Stimulated activated CD4-positive, alpha-beta T cell treated with anti-CD3 and anti-CD28 coated beads, Interleukin-12 subunit alpha, Interleukin-12 subunit beta, amount 100 ng/mL, for 48 hours (primary cell): ENCODE measurements at regions not wholly inside any gene's neighbourhood (a gene's known extent, or its start where the extent isn't known, plus 50 kb on each side); places are given as distances from the start of the nearest gene placed in this dataset.

Source experiments
- DNase-seq, 3 donors: peaks; one replicate each; pipeline ENCODE4 v3.0.0-alpha.2; 2020; ENCODE audit warnings: low read depth in 2 of 3, low spot score in 1 of 3

DNA sequence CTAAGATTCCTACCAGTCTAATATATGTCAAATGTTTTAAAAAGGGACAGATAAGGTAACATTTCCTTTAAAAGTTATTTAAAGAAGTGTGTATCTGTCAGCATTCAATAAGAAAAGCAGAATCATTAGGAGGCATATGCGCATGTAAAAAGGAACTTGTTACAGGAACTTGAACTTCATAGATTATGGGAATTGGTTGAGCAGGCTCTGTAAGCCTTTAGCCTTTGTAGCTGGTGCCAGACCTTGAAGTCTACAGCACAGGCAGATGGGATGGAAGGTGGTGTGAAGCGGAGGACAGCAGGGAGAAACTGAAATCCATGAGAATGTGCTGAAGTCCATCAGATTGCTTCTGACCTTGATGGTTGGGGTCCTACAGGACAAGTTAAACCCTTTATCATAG is 138.3 kb upstream of the ST6GAL2 start:
- no peak for DNase-seq

DNA sequence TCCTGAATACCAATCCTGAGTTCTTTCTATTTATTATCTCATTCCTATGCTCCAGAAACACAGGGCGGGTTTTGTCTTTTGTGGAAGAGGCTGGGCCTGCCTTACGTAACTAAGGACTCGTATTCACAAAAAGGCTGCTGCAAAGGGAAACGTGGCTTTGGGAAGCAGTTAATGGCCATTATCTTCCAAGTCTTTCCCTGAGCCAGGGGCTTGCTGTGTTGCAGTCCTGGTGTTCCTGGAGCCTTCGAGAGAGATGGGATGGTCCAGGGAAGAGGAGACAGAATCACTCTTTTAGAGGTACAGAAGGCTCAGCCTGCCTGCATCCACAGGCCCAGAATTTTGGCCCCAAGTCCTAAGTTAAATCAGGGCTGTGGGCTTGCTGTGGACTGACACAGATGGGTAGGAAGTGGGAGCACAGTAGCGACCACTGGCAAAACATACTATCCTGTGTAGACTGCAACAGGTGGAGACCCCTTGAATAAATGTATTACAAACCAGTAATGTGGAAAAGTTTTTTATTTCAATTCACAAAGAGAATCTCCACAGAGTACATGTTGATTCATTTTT is 139.4 kb upstream of the ST6GAL2 start:
- DNase-seq: no peak

DNA sequence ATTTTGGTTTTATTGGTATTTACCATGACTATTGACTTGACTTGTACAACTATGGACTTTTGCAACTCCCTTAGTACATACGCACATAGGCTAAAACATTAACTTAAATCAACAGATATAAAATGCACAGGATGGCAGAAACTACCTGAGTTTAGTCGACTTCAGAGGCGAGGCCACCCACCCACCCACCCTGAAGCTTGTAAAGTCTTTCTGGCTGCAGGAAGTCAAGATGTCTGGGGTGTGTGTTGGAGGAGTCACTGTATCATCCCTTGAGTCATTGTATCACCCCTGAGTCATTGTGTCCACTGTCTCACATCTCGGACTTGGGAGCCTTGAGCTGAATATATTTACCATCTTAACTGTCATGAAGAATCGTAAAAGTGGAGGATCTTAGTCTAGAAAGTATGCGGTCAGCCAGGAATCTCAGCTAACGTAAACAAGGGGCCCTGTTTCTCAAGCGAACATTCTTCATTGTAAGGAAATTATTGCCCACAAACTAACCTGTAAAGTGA is 140.0 kb upstream of the ST6GAL2 start:
- no peak for DNase-seq

DNA sequence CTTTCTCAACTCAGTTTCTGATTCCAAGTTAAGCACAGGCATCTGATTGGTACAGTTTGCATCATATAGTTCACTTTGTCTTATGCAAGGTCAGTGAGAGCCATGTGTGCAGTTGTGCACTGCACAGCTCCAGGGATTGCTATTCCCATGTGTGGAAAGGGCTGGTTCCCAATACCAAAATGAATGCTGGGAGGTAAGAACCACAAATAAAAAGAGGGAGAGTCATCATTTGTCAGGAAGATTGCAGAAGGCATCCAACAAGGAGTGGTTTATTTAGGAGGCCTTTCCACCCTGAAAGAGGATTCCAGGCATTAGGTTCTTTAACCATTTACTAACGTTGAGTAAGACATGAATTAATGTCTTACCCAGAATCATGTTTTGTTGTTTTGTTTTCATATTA is 141.2 kb upstream of the ST6GAL2 start:
- no peak for DNase-seq

DNA sequence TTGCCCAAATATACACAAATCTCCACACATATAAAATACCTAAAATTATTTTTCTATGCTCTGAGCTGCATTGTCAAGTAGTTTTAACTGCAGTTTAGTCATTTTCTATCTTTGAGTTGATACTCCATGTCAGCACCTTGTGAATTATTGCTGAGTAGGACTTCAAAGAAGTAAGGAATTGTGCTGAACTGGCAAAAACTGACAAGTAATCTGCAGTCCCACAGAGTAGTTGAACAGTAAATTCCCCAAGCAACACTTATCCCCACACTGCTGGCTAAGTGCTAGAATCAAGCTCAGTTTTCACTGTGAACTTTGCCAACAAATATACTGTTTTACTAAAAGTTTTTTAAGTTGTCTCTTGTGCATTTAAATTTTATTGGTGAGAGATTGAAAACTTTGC is 141.8 kb upstream of the ST6GAL2 start:
- no peak for DNase-seq

DNA sequence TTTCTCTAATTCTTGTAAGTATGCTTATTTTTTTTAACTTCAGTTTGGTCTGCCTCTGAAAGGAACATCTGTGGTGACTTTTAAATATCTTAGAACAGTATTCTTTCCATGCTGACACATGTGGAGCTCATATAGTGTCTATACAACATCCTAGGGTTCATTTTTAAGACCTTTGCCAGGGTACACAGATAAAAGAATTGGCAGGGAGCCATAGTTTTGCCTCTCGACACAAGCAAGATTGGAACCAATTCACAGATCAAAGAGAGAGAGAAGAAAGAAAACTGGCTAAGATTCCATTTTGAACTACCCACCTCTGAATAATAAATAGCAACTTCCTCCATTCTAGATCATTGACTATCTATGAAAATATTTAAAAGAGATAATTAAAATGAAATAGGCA is 142.7 kb upstream of the ST6GAL2 start:
- DNase-seq: no peak

DNA sequence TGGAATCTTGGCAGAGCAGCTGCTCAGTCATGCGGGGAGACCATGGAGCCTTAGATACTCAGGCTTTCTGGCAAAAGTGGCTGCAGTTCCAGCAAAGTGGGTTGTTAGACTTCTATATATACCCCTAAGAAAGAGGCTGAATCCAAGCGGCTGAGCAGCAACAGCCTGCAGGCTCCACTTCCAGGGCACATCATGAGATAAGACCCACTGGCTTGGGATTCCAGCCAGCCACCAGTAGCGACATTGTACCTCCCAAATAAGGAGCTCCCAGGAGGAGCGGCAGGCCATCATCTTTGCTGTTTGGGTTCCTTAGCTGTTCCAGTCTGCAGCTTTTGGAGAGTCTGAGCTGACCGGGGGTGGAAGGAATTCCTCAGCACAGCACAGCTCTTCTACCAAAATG is 150.3 kb upstream of the ST6GAL2 start:
- DNase-seq: no peak

DNA sequence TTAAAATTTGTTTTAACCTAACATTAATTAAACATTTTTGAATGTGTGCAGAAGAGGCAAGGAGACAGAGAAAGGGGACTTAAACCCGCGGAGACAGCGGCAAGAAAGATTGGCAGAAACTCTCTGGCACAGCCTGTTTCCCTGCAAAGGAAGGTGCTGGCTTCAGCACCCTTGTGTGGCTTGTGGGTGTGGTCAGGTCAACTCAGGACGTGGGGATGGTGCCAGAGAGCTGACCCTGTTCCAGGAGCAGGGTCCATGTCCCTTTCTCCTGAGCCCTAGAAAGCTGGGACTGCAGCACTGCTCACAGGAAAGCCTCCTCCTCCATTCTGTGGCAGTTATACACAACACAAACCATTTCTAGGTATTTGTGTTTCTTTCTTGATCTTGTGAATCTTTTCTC is 176.2 kb upstream of the ST6GAL2 start:
- DNase-seq: no peak

DNA sequence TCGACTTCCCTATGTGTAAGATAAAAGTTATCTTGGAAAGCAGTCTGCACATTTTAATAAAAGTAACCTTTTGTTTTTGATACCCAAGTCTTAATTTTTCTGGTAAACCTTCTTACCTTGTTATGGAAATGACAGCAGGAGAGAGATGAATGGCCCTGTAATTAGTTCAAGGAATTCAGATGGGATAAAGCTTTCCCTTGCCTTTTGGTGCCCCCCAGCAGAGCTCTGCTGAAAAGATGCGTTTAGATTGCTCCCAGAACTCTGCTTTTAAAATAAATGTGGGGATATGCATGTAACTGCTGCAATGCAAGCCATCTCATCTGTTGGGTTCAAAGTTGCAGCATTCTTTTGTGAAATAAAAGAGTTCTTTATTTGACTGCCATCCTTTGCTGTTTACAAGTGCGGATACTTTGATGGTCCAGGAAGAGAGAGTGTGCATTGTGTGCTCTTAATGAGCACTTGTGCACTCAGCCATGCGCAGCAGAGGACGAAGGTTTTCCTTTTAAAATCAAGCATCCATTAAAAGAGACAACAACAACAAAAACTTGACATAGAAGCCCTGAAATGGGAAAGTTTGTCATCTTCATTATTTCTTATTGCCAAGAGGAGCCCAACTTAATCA is 176.7 kb upstream of the ST6GAL2 start:
- no peak for DNase-seq

DNA sequence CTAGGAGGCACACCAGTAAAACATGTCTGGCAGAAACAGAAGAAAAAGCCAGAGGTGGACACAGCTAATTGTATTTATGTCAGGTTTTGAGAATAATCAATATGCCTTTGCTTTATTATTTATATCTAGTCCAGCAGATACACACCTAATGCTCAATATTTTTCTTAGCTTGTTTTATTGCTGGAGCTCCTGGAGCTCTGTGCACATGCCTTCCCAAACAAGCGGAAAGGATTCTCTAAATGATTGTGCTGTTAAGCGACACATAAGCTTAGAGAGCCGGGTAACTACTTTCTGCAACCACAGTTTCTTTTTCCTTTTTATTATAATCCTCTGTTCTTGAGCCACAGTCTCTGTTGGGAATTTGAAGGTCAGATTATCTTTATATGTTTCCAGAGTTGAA is 177.3 kb upstream of the ST6GAL2 start:
- no peak for DNase-seq

DNA sequence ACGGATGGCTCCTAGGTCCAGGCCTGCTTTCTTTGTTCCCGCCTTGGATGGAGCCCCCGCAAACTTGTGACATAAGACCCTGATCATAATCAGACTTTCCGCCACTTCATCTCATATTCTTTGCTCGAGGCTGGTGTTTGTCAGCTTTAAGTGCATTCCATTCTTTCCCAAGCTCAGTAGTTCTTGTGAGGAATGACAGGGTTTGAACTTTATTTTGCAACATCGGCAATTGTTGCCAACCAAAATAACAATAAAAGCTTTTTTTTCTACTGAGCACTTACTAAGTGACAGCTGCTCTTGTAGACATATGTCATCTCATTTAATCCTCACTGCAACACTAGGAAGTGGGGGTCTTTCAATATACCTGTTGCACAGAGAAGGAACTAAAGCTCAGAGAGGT is 178.8 kb upstream of the ST6GAL2 start:
- no peak for DNase-seq

DNA sequence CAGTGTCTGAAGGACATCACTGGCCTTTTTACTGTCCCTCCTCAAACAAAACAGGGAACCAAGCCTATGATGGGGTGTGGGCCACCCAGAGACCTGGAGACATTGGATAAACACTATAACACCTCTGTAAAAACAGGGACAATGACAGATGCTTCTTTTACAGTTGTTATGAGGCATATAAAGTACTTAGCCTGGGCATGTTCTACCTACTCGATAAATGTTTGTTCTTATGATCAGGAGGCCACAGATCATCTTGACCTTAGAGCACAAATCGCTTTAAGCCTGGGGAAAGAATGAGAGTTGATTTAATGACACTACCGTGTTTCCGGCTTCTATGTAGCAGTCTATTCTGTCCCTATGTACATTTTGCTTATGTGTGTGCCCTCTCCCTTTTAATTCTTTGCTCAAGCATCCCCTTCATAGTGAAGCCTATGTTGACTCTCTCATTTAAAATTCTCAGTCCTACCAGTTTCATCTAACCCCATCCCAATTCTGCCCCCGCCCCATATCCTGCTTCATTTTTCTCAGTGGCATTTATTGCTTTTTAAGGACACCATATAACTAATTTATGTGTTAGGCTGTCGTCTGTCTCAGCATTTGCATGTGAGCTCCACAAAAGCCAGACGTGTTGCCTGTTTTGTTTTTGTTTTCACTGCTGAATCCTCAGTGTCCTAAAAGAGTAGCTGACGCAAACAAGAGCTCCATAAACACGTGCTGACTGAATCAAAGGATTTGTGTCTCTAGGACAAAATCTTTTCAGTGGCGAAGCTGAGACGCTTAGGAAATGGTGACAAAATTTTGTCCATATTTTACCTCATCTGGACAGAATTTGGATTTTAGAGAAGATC is 182.3 kb upstream of the ST6GAL2 start:
- DNase-seq: no peak

DNA sequence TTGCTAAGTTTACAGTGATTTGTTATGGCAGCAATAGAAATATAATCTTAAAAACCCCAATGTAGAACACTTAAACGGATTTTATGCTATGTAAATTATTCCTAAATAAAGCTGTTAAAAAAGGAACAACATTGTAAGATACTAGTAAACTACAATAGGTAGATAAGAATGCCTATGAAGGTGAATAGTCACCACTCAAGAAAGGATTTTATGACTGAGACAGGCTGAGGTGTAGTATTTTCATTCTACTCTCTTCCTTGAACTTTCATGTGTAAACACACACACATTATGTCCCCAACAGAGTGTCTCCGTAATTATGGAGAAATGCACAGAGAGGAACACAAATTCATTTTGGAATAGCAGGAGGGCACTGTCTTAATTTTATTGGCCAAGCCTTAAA is 183.9 kb upstream of the ST6GAL2 start:
- DNase-seq: no peak

DNA sequence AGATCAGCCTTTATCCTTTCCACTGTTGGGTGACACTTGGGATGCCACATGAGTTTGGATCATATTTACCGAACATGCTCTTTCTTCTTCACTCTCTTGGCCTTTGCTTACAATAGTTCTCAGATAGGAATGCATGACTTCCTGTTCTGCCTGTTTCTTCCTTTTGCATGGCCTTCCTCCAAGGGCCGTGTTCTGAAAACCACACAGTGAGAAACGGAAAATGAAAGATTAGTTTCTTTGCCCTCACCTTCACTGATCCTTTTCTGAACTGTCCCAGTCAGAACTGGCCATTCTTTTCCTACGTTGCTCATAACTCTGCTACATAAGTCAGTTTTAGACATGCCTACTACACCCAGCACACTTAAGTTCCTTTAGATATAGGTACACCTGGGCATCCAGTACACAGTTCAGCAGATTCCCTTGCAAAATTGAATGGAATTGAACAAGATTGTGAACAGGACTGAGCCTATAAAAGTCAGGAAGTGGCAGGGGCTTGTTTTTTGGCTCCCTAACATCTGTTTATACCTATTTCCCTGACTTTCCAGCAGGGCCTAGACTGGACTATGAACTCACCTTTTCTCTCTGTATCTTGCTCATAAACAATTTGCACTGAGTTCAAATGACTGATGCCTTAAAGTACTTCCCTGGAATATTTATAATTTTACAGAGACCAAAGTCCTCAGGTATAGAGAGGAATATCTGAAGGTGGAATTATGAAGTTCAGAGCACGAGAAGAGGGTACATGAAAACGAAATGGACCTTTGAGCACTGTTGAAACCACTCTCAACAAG is 186.4 kb upstream of the ST6GAL2 start:
- DNase-seq: no peak

DNA sequence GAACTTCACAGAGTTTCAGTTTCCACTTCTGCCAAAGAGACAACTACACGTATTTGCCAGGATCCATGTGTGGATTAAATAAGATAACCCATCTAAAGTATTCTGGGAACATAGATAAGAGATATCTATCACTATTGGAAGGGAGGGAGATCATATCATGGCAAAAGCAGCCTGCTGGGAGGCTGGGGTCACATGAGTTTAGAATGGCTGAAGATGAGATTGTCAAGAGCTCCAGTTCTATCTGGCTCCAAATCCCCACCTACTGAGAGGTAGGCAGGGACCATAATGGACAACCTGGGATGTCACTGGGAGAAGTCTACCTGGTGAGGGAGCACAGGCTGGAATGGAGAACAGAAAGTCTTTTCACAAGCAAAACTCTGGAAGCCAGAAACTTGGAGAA is 192.6 kb upstream of the ST6GAL2 start:
- DNase-seq: no peak

DNA sequence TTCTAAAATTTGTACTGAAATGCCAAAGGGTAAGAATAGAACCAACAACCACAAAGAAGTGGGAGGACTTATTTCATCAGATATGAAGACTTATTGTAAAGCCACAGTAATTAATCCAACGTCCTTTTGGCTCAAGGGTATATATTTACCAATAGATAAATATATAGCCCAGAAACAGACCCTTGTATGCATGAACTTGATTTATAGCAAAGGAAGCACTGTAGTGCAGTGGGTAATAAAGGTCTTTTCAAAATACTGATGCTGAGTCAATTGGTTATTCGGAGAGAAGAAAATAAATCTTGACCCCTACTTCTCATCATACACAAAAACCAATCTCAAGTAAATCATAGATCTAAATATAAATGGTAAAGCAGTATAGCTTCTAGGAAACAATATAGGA is 200.5 kb upstream of the ST6GAL2 start:
- DNase-seq: no peak

DNA sequence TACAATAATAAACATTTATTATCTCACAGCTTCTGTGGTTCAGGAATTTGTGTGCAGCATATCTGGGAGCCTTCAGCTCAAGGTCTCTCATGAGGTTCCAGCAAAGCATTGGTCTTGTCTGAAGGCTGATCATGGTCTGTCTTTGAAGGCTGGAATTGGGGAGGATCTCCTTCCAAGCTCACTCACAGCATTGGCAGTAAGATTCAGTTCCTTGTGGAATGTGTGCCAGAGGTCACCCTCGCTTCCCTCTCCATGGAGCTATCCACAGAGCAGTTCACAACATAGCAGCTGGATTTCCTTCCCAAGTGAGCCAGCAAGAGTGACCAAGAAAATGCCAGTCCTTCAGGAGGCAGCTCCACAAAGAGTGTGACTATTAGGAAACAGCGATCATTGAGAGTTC is 202.2 kb upstream of the ST6GAL2 start:
- DNase-seq: no peak

DNA sequence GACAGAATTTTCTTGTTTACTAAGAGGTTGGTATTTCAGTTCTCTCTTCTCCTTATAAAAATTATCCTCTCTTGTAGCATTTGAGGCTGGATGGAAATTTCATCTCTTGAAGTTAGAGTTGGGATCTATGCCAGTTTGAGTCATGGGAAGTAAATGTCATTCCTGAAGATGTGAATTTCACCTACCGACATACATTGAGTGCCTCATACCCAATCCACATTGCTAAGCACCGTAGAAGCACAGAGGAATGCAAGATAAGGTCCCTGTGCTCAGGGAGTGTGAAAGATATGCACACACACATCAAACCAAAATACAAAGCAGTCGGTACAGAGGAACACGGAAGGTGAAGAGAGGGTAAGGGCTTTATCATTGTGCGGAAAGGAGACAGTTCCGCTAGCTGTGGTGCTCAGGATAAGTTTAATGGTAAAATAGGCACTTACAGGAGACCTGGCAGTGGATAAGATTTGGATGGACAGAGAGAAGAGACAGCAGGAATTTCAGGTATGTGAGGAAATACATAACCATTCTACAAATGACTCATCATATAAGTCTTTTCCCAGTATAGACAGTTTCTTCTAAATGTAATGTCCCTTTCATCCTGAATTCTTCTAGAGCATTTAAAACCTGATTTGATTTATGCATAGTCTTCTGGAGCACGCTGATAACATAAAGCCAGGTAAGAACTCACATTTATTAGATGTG is 205.3 kb upstream of the ST6GAL2 start:
- DNase-seq: no peak

DNA sequence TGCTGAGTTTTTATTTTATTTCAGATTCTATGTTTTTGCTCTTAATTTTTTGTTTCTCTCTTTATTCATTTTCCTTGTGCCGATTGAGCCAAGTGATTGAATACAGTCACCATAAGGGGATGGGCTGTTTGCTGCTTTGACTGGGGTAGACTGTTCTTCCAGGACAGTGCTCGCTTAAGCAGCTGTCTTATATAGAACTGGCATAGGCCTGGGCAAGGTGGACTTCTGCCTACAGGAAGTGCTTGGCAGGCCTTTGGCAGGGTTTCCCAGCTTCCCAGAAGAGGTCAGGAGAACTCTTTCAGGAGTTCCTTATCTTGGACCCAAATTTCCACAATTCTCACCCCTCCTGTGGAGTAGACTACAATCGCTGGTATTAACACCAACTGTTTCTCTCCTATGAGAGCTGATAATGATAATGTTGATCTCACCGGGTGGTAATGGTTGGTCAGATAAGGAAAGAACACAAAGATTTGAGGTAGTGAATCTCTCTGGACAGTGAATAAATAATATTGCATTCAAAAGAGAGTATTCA is 207.5 kb upstream of the ST6GAL2 start:
- no peak for DNase-seq

DNA sequence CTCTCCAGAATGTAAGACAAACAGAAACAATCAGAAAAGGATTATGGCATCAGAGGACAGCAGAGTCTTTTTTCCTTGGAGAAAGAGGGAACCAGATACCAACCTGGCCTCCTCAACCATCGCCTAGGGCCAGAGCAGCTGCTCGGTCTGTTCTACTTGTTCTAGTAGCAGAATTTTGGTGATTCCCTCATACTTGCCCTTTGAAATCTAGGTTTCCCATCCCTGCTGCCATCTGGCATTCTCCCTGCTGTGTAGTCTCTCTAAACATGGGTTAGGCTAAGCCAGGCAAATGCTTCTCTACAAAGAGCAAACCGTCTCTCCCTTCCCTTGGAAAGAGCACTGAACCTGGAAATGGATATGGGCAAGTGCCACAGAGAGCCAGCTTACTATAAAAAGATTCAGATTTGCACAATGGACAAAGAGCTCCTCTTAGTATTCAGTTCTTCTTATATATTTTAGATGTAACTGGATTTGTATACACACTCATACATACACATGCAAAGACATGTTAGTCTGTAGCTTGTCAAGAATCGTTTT is 208.6 kb upstream of the ST6GAL2 start:
- no peak for DNase-seq
